Epithelial cell of proximal tubule (primary cell): ENCODE measurements at regions not wholly inside any gene's neighbourhood (a gene's known extent, or its start where the extent isn't known, plus 50 kb on each side); places are given as distances from the start of the nearest gene placed in this dataset.

Source experiments
- DNase-seq: peaks from one replicate; pipeline ENCODE4 v3.0.0-alpha.2; 2011; ENCODE audit warnings: low read depth
- H3K4me3 ChIP-seq: 2 replicates; pipeline ENCODE4 v1.5.1; 2011; ENCODE audit warnings: low read depth, mild to moderate bottlenecking, low read length
- TF ChIP-seq, protein P1 (sequence below): conservative IDR thresholded peaks from 2 replicates; pipeline ENCODE4 v1.5.1; 2012; ENCODE audit warnings: low read depth, mild to moderate bottlenecking, low read length

DNA sequence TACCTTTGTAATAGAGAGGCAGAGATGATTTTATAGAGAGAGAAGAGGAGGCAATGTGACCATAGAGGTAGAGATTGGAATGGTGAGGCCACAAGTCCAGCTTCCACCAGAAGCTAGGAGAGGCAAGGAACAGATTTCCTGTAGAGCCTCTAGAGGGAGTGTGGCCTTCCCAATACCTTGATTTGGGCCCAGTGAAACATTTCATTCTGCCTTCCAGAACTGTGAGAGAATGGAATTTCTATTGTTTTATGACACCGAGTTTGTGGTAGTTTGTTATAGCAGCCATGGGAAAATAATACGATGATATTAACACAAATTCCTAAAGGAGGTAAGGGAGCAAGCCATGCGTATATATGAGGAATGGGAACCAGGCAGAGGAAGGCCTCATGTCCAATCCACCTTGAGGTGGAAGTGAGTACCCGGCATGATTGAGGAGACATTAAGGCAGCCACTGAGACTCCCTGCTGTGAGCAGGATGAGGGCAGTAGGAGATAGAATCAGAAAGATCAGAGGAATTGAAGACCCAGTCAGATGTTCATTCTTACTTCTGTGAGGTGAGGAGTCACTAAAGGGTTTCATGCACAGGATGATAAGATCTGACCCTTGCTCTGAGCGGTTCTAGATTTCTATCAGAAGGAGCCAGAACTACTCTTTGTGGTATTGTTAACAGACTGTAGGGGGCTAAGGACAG lies 636.3 kb upstream of the IMPG1 start:
- DNase-seq: no peak
- no peak overlapping the region for H3K4me3 ChIP-seq
- TF ChIP-seq, protein P1, sequence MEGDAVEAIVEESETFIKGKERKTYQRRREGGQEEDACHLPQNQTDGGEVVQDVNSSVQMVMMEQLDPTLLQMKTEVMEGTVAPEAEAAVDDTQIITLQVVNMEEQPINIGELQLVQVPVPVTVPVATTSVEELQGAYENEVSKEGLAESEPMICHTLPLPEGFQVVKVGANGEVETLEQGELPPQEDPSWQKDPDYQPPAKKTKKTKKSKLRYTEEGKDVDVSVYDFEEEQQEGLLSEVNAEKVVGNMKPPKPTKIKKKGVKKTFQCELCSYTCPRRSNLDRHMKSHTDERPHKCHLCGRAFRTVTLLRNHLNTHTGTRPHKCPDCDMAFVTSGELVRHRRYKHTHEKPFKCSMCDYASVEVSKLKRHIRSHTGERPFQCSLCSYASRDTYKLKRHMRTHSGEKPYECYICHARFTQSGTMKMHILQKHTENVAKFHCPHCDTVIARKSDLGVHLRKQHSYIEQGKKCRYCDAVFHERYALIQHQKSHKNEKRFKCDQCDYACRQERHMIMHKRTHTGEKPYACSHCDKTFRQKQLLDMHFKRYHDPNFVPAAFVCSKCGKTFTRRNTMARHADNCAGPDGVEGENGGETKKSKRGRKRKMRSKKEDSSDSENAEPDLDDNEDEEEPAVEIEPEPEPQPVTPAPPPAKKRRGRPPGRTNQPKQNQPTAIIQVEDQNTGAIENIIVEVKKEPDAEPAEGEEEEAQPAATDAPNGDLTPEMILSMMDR: no peak

DNA sequence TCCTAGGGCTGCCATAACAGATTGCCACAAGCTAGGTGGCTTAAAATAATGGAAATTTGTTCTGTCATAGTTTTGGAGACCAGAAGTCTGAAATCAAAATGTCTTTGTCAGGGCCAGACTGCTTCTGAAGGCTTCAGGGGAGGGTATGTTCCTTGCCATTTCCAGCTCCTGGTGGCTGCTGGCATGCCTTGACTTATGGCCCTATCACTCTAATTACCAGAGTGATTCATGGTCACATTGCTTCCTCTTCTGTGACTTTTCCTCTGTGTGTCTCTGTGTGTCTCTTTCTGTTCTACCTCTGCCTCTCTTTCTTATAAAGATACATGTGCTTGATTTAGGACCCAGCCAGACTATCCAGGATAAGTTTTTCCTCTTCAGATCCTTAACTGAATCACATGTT lies 635.2 kb upstream of the IMPG1 start:
- H3K4me3 ChIP-seq: no peak overlapping the region
- TF ChIP-seq, protein P1: no peak
- no peak for DNase-seq

GRCh38 chr6:76706631-76707030 lies 634.2 kb upstream of the IMPG1 start:
- TF ChIP-seq, protein P1: no peak
- H3K4me3 ChIP-seq: no peak overlapping the region
- DNase-seq: no peak

- H3K4me3 ChIP-seq: no peak overlapping the region
- TF ChIP-seq, protein P1: no peak
- no peak for DNase-seq
These were observed 633.6 kb upstream of the IMPG1 start for GRCh38 chr6:76706086-76706485.

GRCh38 chr6:76703786-76704185 lies 631.3 kb upstream of the IMPG1 start:
- no peak for DNase-seq
- TF ChIP-seq, protein P1: no peak
- H3K4me3 ChIP-seq: no peak overlapping the region

DNA sequence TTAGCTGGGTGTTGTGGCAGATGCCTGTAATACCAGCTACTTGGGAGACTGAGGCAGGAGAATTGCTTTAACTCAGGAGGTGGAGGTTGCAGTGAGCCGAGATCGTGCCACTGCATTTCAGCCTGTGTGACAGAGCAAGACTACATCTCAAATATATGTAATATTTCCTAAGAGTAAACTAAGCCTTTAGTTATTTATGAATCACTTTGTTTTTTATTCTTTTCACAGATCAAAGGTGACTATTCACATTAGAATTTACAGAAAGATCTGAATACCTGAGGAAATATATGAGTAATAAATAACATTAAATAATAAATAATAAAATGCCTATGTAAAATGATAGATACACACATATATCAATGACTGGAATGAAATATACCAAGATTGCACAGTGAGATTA lies 630.8 kb upstream of the IMPG1 start:
- H3K4me3 ChIP-seq: no peak overlapping the region
- TF ChIP-seq, protein P1: no peak
- DNase-seq: no peak

GRCh38 chr6:76702187-76702586 lies 629.7 kb upstream of the IMPG1 start:
- DNase-seq: no peak
- no peak overlapping the region for H3K4me3 ChIP-seq
- TF ChIP-seq, protein P1: no peak
